Kidney (tissue), 13 donors: ENCODE measurements at regions not wholly inside any gene's neighbourhood (a gene's known extent, or its start where the extent isn't known, plus 50 kb on each side); places are given as distances from the start of the nearest gene placed in this dataset.

Source experiments
- DNase-seq, 5 donors: peaks; one replicate each; pipeline ENCODE4 v3.0.0-alpha.2; 2013 to 2020
- FAIRE-seq: peaks from 2 replicates; lab custom pipeline; 2012; peaks lifted over from hg19 to GRCh38; lab: Jason Lieb, UNC
- H3K27ac ChIP-seq, 2 donors: one replicate each; pipeline ENCODE4 v1.7.0; 2013; ENCODE audit warnings: low read depth in 2 of 2, low read length in 2 of 2, inconsistent platforms in 1 of 2
- H3K27me3 ChIP-seq: one replicate; pipeline ENCODE4 v1.7.1; 2013; ENCODE audit warnings: low read length, inconsistent platforms; ENCODE audit not compliant: control insufficient read depth, insufficient read depth
- H3K36me3 ChIP-seq, 3 donors: one replicate each; pipeline versions ENCODE4 v1.7.0 to v1.7.1; 2013; ENCODE audit warnings: low read length in 3 of 3, control low read depth in 1 of 3, inconsistent platforms in 1 of 3; ENCODE audit not compliant: insufficient read depth in 3 of 3, control insufficient read depth in 2 of 3
- H3K4me1 ChIP-seq, 3 donors: one replicate each; pipeline versions ENCODE4 v1.7.0 to v1.7.1; 2013; ENCODE audit warnings: low read length in 3 of 3, inconsistent platforms in 1 of 3, low read depth in 1 of 3; ENCODE audit not compliant: control insufficient read depth in 2 of 3, insufficient read depth in 2 of 3
- H3K4me3 ChIP-seq, 3 donors: one replicate each; pipeline versions ENCODE4 v1.7.0 to v1.8.1; 2013; ENCODE audit warnings: low read length in 3 of 3, control low read depth in 1 of 3, inconsistent platforms in 1 of 3
- H3K9ac ChIP-seq, 3 donors: one replicate each; pipeline versions ENCODE4 v1.7.0 to v1.7.1; 2013; ENCODE audit warnings: low read length in 3 of 3, control low read depth in 1 of 3, inconsistent platforms in 1 of 3
- H3K9me3 ChIP-seq, 3 donors: one replicate each; pipeline versions ENCODE4 v1.7.0 to v1.7.1; 2013; ENCODE audit warnings: low read length in 3 of 3, control low read depth in 1 of 3, inconsistent platforms in 1 of 3; ENCODE audit not compliant: control insufficient read depth in 2 of 3, insufficient read depth in 1 of 3
- intact Hi-C: fragments of 100-400 bp; cut with DNase I; formaldehyde crosslinking; loops from one replicate; pipeline ENCODE4 v1.11.1; 2022
- TF ChIP-seq, protein P1 (sequence below): IDR thresholded peaks from 3 replicates; pipeline ENCODE4 v1.5.1; 2012; ENCODE audit warnings: mild to moderate bottlenecking, moderate library complexity, borderline replicate concordance; ENCODE audit not compliant: insufficient read depth; ENCODE audit errors: extremely low read depth
- donor health status: control.
- donor health status: control.
- donor health status: control.
- donor health status: control.
- donor health status: control.
- donor health status: DM: yes; HTN: yes; CAD: no.
- donor health status: Normal renal cell carcinoma (clear cell type).

DNA sequence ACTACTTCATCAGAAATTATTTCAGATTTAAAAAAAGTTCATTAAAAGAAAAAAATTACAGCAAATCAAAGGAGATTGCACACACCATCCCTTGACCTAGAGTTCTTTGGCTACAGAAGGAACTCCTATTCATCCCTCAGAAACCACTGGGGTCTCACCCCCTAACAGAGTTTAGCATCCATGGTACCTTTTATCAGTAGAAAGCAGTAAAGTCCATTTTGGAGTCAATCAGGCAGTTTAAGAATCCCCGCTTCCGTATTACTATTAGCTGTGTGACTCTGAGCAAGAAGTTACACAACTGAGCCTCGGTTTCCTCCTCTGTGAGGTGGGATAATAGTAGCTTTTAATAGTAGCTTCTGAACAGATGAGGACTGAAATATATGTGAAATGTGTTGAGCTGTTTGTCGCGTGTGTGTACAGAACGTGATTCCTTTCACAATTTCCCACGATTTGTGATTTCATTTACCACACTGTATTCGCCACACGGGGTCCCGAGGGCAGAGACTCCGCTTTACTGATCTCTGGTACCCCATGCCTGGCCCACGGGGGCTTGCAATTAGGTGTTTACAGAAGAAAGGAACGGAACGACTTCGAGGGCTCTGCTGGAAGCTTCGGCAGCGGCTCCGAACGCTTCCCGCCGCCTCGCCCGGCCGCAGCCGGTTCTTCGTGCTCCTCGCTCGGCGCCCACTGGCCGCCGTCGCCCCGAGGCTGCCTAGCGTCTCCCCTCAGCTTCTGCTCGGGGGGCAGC lies 72.5 kb upstream of the ZBED5 start:
- Histone ChIP-seq H3K27ac (peak overlapping the region; percentile 64 to 67), H3K36me3 (no peaks in the 10 kb centered on the region), H3K4me1 (peaks cover 0 to 10% (median 0%) of the 10 kb centered on the region in 3 donors), H3K9me3 (no peaks in the 10 kb centered on the region), H3K9ac (peak overlapping the region; percentile 20 to 71 (median 45)), H3K4me3 (peak overlapping the region; percentile 43 to 59 (median 53)), H3K27me3 (no peaks in the 10 kb centered on the region)
- TF ChIP-seq, protein P1, sequence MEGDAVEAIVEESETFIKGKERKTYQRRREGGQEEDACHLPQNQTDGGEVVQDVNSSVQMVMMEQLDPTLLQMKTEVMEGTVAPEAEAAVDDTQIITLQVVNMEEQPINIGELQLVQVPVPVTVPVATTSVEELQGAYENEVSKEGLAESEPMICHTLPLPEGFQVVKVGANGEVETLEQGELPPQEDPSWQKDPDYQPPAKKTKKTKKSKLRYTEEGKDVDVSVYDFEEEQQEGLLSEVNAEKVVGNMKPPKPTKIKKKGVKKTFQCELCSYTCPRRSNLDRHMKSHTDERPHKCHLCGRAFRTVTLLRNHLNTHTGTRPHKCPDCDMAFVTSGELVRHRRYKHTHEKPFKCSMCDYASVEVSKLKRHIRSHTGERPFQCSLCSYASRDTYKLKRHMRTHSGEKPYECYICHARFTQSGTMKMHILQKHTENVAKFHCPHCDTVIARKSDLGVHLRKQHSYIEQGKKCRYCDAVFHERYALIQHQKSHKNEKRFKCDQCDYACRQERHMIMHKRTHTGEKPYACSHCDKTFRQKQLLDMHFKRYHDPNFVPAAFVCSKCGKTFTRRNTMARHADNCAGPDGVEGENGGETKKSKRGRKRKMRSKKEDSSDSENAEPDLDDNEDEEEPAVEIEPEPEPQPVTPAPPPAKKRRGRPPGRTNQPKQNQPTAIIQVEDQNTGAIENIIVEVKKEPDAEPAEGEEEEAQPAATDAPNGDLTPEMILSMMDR = no peak
- FAIRE-seq = no peak
- intact Hi-C loops = no loop called here
- peak in 2 of 5 donors; percentile 70 to 72 for DNase-seq

DNA sequence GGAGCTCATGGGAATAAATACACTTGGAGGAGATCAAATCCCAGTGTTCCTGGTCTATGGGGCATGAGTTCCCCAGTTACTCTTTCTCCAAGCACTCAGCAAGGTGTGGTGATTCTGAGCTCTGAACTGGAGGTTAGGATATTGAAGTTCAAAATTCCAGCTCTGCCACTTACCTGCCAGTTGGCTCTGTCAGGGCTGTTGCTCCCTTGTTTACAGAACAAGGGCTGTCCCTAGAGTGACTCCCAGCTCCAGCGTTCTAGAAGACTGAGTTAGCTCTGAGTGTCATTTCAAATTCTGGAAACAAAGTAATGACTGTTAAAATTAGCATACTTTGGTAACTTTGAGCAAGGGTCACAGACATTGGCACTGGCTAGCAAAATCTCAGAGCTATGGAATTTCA lies 69.7 kb upstream of the ZBED5 start:
- H3K9me3 ChIP-seq = no peaks in the 10 kb centered on the region
- no peak for FAIRE-seq
- H3K9ac ChIP-seq = no peak overlapping the region
- no peak for DNase-seq
- H3K27ac ChIP-seq = no peak overlapping the region
- intact Hi-C loops = no loop called here
- TF ChIP-seq, protein P1 = no peak
- H3K36me3 ChIP-seq = no peaks in the 10 kb centered on the region
- H3K4me1 ChIP-seq = peaks cover 0 to 8% (median 0%) of the 10 kb centered on the region in 3 donors
- H3K27me3 ChIP-seq = no peaks in the 10 kb centered on the region
- H3K4me3 ChIP-seq = no peak overlapping the region

DNA sequence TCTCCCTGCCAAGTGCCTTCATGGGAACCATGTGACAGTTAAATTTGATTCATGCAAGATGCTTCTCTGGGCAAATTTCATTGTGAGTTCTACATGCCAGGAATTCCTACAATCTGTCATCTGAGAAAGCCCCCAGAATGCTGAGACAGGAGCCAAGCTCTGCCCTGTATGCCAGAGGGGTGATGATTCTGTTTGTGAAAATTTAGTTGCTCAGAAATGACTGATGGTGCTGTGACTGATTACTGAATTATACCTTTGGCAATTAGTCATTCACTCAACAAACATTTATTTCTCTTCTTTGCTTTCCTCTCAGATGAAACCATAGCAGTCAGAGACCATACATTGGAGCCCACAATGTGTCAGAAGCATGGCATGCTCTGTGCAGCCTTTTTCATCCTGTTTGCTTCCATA lies 69.0 kb upstream of the ZBED5 start:
- no peaks in the 10 kb centered on the region for H3K9me3 ChIP-seq
- DNase-seq = no peak
- FAIRE-seq = no peak
- H3K9ac ChIP-seq = no peak overlapping the region
- intact Hi-C loops = no loop called here
- no peaks in the 10 kb centered on the region for H3K36me3 ChIP-seq
- H3K27me3 ChIP-seq = no peaks in the 10 kb centered on the region
- TF ChIP-seq, protein P1 = no peak
- H3K27ac ChIP-seq = no peak overlapping the region
- no peak overlapping the region for H3K4me3 ChIP-seq
- H3K4me1 ChIP-seq = peaks cover 0 to 5% (median 0%) of the 10 kb centered on the region in 3 donors
